Tibial nerve (tissue), 3 donors: ENCODE measurements at regions not wholly inside any gene's neighbourhood (a gene's known extent, or its start where the extent isn't known, plus 50 kb on each side); places are given as distances from the start of the nearest gene placed in this dataset.

Experiments used
- POLR2A ChIP-seq, 2 donors: fragments of 450-650 bp; IDR thresholded peaks; one replicate each; pipeline ENCODE4 v1.6.1; 2017; ENCODE audit warnings: antibody characterized with exemption in 2 of 2, mild to moderate bottlenecking in 2 of 2, moderate library complexity in 2 of 2
- TF ChIP-seq, protein P1 (sequence below), 5 experiments: fragments of 200-600 bp in 3 of 5; fragments of 450-650 bp in 2 of 5; sonication (generic) in 3 of 5; IDR thresholded peaks; one replicate each; pipeline ENCODE4 v1.5.1; 2016 to 2019; ENCODE audit warnings: antibody characterized with exemption in 5 of 5, mild to moderate bottlenecking in 3 of 5, moderate library complexity in 2 of 5

DNA sequence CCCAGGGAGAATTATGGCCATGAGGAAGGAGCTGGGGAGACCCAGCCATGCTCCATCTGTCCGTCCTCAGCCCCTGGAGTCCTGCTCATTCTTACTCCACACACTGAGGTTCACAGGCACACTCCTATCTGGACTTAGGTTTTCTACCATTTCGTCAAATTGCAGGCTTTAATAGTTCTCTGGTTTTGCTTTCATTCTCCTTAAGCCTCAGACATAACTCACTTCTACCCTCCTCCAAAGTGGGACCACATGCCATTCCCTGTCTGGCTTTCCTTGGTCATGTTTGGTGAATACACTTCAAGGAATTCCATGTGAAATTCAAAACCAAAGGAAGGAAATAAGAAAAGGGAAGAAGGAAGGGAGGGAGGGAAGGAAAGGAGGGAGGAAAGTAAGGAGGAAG, 115.7 kb downstream of the CMPK2 start:
- TF ChIP-seq POLR2A (IDR thresholded peaks at IDR 0.05) = no peak
- TF ChIP-seq, protein P1, sequence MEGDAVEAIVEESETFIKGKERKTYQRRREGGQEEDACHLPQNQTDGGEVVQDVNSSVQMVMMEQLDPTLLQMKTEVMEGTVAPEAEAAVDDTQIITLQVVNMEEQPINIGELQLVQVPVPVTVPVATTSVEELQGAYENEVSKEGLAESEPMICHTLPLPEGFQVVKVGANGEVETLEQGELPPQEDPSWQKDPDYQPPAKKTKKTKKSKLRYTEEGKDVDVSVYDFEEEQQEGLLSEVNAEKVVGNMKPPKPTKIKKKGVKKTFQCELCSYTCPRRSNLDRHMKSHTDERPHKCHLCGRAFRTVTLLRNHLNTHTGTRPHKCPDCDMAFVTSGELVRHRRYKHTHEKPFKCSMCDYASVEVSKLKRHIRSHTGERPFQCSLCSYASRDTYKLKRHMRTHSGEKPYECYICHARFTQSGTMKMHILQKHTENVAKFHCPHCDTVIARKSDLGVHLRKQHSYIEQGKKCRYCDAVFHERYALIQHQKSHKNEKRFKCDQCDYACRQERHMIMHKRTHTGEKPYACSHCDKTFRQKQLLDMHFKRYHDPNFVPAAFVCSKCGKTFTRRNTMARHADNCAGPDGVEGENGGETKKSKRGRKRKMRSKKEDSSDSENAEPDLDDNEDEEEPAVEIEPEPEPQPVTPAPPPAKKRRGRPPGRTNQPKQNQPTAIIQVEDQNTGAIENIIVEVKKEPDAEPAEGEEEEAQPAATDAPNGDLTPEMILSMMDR (IDR thresholded peaks at IDR 0.05) = no peak
